ENCODE measurements at regions not wholly inside any gene's neighbourhood (a gene's known extent, or its start where the extent isn't known, plus 50 kb on each side); places are given as distances from the start of the nearest gene placed in this dataset.

DNA sequence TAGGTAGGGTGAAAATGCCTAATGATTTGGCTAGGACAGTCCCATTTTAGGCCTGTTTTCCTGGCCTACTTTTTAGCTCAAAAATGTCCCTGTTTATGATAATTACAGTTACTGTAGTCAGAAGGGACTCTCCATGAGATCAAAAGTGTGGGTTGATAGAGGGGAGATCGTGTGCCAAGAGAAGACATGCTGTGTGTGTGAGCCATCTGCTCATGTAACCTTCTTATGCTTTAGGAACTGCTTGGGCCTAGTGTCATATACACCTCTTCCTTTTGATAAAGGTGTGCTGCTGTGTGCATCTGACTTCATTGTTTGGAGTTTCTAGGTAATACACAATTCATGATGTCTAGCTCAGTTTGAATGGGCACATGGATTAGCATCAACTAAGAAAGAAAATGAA lies 786.5 kb downstream of the PDCD6IP start:
- TF ChIP-seq POLR2AphosphoS5 (IDR thresholded peaks at IDR 0.05; ENCODE audit: low read depth) (no peak), SPI1 (IDR thresholded peaks at IDR 0.05; ENCODE audit: borderline replicate concordance, low read depth) (no peak), GABPA (IDR thresholded peaks at IDR 0.05; ENCODE audit: low read depth) (no peak)
- TF ChIP-seq, protein P1, sequence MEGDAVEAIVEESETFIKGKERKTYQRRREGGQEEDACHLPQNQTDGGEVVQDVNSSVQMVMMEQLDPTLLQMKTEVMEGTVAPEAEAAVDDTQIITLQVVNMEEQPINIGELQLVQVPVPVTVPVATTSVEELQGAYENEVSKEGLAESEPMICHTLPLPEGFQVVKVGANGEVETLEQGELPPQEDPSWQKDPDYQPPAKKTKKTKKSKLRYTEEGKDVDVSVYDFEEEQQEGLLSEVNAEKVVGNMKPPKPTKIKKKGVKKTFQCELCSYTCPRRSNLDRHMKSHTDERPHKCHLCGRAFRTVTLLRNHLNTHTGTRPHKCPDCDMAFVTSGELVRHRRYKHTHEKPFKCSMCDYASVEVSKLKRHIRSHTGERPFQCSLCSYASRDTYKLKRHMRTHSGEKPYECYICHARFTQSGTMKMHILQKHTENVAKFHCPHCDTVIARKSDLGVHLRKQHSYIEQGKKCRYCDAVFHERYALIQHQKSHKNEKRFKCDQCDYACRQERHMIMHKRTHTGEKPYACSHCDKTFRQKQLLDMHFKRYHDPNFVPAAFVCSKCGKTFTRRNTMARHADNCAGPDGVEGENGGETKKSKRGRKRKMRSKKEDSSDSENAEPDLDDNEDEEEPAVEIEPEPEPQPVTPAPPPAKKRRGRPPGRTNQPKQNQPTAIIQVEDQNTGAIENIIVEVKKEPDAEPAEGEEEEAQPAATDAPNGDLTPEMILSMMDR (IDR thresholded peaks at IDR 0.05; ENCODE audit: insufficient read depth, low read length), result no peak
- TF ChIP-seq, protein P2, sequence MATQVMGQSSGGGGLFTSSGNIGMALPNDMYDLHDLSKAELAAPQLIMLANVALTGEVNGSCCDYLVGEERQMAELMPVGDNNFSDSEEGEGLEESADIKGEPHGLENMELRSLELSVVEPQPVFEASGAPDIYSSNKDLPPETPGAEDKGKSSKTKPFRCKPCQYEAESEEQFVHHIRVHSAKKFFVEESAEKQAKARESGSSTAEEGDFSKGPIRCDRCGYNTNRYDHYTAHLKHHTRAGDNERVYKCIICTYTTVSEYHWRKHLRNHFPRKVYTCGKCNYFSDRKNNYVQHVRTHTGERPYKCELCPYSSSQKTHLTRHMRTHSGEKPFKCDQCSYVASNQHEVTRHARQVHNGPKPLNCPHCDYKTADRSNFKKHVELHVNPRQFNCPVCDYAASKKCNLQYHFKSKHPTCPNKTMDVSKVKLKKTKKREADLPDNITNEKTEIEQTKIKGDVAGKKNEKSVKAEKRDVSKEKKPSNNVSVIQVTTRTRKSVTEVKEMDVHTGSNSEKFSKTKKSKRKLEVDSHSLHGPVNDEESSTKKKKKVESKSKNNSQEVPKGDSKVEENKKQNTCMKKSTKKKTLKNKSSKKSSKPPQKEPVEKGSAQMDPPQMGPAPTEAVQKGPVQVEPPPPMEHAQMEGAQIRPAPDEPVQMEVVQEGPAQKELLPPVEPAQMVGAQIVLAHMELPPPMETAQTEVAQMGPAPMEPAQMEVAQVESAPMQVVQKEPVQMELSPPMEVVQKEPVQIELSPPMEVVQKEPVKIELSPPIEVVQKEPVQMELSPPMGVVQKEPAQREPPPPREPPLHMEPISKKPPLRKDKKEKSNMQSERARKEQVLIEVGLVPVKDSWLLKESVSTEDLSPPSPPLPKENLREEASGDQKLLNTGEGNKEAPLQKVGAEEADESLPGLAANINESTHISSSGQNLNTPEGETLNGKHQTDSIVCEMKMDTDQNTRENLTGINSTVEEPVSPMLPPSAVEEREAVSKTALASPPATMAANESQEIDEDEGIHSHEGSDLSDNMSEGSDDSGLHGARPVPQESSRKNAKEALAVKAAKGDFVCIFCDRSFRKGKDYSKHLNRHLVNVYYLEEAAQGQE (IDR thresholded peaks at IDR 0.05; ENCODE audit: insufficient replicate concordance, low read depth), result no peak

All from HL-60 (cell line).